Breast epithelium (tissue), 3 donors: ENCODE measurements at regions not wholly inside any gene's neighbourhood (a gene's known extent, or its start where the extent isn't known, plus 50 kb on each side); places are given as distances from the start of the nearest gene placed in this dataset.

Experiments
- POLR2A ChIP-seq: fragments of 450-650 bp; IDR thresholded peaks from one replicate; pipeline ENCODE4 v1.6.1; 2016; ENCODE audit warnings: antibody characterized with exemption, mild to moderate bottlenecking, moderate library complexity
- TF ChIP-seq, protein P1 (sequence below), 3 donors: fragments of 450-650 bp; IDR thresholded peaks; one replicate each; pipeline ENCODE4 v1.5.1; 2016 to 2017; ENCODE audit warnings: antibody characterized with exemption in 3 of 3, mild to moderate bottlenecking in 3 of 3, moderate library complexity in 3 of 3

DNA sequence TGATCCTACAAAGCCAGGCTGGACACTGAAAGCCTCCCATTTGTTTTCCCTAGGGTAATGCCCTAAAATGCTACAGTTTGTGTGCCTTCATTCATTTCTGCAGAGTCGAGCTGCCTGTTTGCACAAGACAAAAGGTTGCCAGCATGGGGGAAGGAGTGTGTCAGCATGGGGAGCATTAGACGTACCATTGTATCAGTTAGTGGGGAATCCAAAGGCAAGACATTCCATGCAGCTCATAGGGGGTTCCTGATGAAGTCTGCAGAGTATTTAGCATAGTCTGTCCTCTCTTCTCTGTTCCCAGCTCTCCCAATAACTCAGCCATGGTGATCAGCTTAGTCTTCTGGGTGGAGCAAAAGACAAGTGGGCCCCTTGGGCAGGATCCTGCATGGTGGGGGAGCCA is 276.9 kb upstream of the PCDH7 start:
- TF ChIP-seq POLR2A, result no peak
- TF ChIP-seq, protein P1, sequence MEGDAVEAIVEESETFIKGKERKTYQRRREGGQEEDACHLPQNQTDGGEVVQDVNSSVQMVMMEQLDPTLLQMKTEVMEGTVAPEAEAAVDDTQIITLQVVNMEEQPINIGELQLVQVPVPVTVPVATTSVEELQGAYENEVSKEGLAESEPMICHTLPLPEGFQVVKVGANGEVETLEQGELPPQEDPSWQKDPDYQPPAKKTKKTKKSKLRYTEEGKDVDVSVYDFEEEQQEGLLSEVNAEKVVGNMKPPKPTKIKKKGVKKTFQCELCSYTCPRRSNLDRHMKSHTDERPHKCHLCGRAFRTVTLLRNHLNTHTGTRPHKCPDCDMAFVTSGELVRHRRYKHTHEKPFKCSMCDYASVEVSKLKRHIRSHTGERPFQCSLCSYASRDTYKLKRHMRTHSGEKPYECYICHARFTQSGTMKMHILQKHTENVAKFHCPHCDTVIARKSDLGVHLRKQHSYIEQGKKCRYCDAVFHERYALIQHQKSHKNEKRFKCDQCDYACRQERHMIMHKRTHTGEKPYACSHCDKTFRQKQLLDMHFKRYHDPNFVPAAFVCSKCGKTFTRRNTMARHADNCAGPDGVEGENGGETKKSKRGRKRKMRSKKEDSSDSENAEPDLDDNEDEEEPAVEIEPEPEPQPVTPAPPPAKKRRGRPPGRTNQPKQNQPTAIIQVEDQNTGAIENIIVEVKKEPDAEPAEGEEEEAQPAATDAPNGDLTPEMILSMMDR (IDR thresholded peaks at IDR 0.05), result no peak
